Thymus (tissue), 11 donors: ENCODE measurements at regions not wholly inside any gene's neighbourhood (a gene's known extent, or its start where the extent isn't known, plus 50 kb on each side); places are given as distances from the start of the nearest gene placed in this dataset.
"Not testable (repeated sequence)": the region's sequence is repeated elsewhere in the genome, so short reads cannot be mapped to it uniquely, and the experiment has no call there.

Source experiments
- DNase-seq, 9 donors: peaks; one replicate each; pipeline ENCODE4 v3.0.0-alpha.2; 2013; ENCODE audit warnings: low spot score in 9 of 9, low read depth in 6 of 9, missing footprints in 1 of 9
- H3K27ac ChIP-seq, 2 donors: one replicate each; pipeline ENCODE4 v1.5.1; 2013; ENCODE audit warnings: control low read depth in 1 of 2, low read depth in 1 of 2, low read length in 1 of 2, mild to moderate bottlenecking in 1 of 2, moderate library complexity in 1 of 2
- H3K27me3 ChIP-seq, 2 donors: one replicate each; pipeline ENCODE4 v1.5.1; 2013; ENCODE audit warnings: low read length in 1 of 2; ENCODE audit not compliant: control insufficient read depth in 2 of 2, insufficient read depth in 1 of 2
- H3K36me3 ChIP-seq, 2 donors: one replicate each; pipeline ENCODE4 v1.5.1; 2013; ENCODE audit warnings: low read length in 1 of 2, mild to moderate bottlenecking in 1 of 2, moderate library complexity in 1 of 2; ENCODE audit not compliant: control insufficient read depth in 2 of 2, insufficient read depth in 2 of 2
- H3K4me1 ChIP-seq, 2 donors: one replicate each; pipeline ENCODE4 v1.5.1; 2013; ENCODE audit warnings: low read length in 2 of 2; ENCODE audit not compliant: control insufficient read depth in 2 of 2, insufficient read depth in 2 of 2
- H3K4me3 ChIP-seq, 2 donors: one replicate each; pipeline ENCODE4 v1.5.1; 2013; ENCODE audit warnings: low read length in 2 of 2, control low read depth in 1 of 2, mild to moderate bottlenecking in 1 of 2
- H3K9me3 ChIP-seq, 2 donors: one replicate each; pipeline ENCODE4 v1.5.1; 2013; ENCODE audit warnings: low read length in 1 of 2, mild to moderate bottlenecking in 1 of 2; ENCODE audit not compliant: control insufficient read depth in 2 of 2, insufficient read depth in 1 of 2
- WGBS: extraction: QIAGEN DNeasy Blood & Tissue Kit; methylation state at CpG from one replicate; pipeline ENCODE4 v1.1.7; 2013; 5-methylcytosine and 5-hydroxymethylcytosine counted together
- donor health status: healthy.

- DNase-seq, H3K27me3 ChIP-seq, H3K4me1 ChIP-seq, H3K4me3 ChIP-seq, H3K27ac ChIP-seq, H3K9me3 ChIP-seq, H3K36me3 ChIP-seq: not testable (repeated sequence)
- 82% methylated on average over 1 of the region's 5 CpGs for WGBS
Observed at GRCh38 chr9:66791092-66791750, 109.3 kb upstream of the ZNF658 start.

GRCh38 chr9:66794769-66795168 lies 105.8 kb upstream of the ZNF658 start:
- H3K9me3 ChIP-seq, H3K36me3 ChIP-seq, H3K27me3 ChIP-seq, H3K27ac ChIP-seq, H3K4me1 ChIP-seq, DNase-seq, H3K4me3 ChIP-seq: not testable (repeated sequence)
- WGBS = 12% methylated on average over 1 of the region's 2 CpGs

- not testable (repeated sequence) for H3K4me3 ChIP-seq, H3K27ac ChIP-seq, DNase-seq, H3K27me3 ChIP-seq, H3K4me1 ChIP-seq, H3K36me3 ChIP-seq, H3K9me3 ChIP-seq
- 93% methylated on average over 2 of the region's 3 CpGs for WGBS
Observed at GRCh38 chr9:66795723-66796503, 104.6 kb upstream of the ZNF658 start.

- not testable (repeated sequence) for H3K27me3 ChIP-seq, H3K9me3 ChIP-seq, H3K4me1 ChIP-seq, H3K4me3 ChIP-seq, DNase-seq, H3K36me3 ChIP-seq, H3K27ac ChIP-seq
- WGBS = 39% methylated on average over 8 of the region's 8 CpGs
Observed at GRCh38 chr9:66797905-66798616, 102.5 kb upstream of the ZNF658 start.

- not testable (repeated sequence) for H3K4me1 ChIP-seq, DNase-seq, H3K27ac ChIP-seq, H3K27me3 ChIP-seq, H3K9me3 ChIP-seq, H3K36me3 ChIP-seq, H3K4me3 ChIP-seq
- 60% methylated on average over 1 of the region's 1 CpG for WGBS
Observed at GRCh38 chr9:66803619-66804018, 96.9 kb upstream of the ZNF658 start.

GRCh38 chr9:66810247-66810646 lies 90.3 kb upstream of the ZNF658 start:
- H3K4me1 ChIP-seq, DNase-seq, H3K27me3 ChIP-seq, H3K9me3 ChIP-seq, H3K4me3 ChIP-seq, H3K27ac ChIP-seq, H3K36me3 ChIP-seq: not testable (repeated sequence)

GRCh38 chr9:66812367-66812766 lies 88.2 kb upstream of the ZNF658 start:
- not testable (repeated sequence) for H3K36me3 ChIP-seq, H3K4me1 ChIP-seq, H3K9me3 ChIP-seq, H3K4me3 ChIP-seq, H3K27me3 ChIP-seq, H3K27ac ChIP-seq, DNase-seq
- no CpG with 5 or more reads among the region's 1 CpG for WGBS

GRCh38 chr9:66812967-66813366 lies 87.6 kb upstream of the ZNF658 start:
- H3K4me1 ChIP-seq, H3K4me3 ChIP-seq, H3K27me3 ChIP-seq, H3K27ac ChIP-seq, H3K9me3 ChIP-seq, DNase-seq, H3K36me3 ChIP-seq: not testable (repeated sequence)
- 53% methylated on average over 2 of the region's 2 CpGs for WGBS

GRCh38 chr9:66814038-66814437 lies 86.5 kb upstream of the ZNF658 start:
- 75% methylated on average over 2 of the region's 3 CpGs for WGBS
- not testable (repeated sequence) for DNase-seq, H3K4me1 ChIP-seq, H3K4me3 ChIP-seq, H3K27me3 ChIP-seq, H3K27ac ChIP-seq, H3K9me3 ChIP-seq, H3K36me3 ChIP-seq
